Smooth muscle cell of the brain vasculature (primary cell): ENCODE measurements at regions not wholly inside any gene's neighbourhood (a gene's known extent, or its start where the extent isn't known, plus 50 kb on each side); places are given as distances from the start of the nearest gene placed in this dataset.

Source experiments
- DNase-seq: peaks from one replicate; pipeline ENCODE4 v3.0.0-alpha.2; 2012; ENCODE audit warnings: low read depth, low spot score

GRCh38 chr12:78406828-78407227, 457.7 kb upstream of the SYT1 start:
- DNase-seq, result no peak

- DNase-seq, result no peak
Measured at GRCh38 chr12:78407722-78408121, 456.9 kb upstream of the SYT1 start.

GRCh38 chr12:78414071-78414470, 450.5 kb upstream of the SYT1 start:
- no peak for DNase-seq

GRCh38 chr12:78418919-78419318, 445.7 kb upstream of the SYT1 start:
- no peak for DNase-seq

GRCh38 chr12:78419513-78419912, 445.1 kb upstream of the SYT1 start:
- no peak for DNase-seq

GRCh38 chr12:78420991-78421390, 443.6 kb upstream of the SYT1 start:
- DNase-seq, result no peak

- no peak for DNase-seq
Measured at GRCh38 chr12:78430551-78430950, 434.0 kb upstream of the SYT1 start.

GRCh38 chr12:78431931-78432330, 432.6 kb upstream of the SYT1 start:
- DNase-seq, result no peak

GRCh38 chr12:78439666-78440065, 424.9 kb upstream of the SYT1 start:
- DNase-seq, result peak; percentile 52

GRCh38 chr12:78441737-78442453, 422.7 kb upstream of the SYT1 start:
- no peak for DNase-seq

- DNase-seq, result no peak
Measured at GRCh38 chr12:78442454-78442801, 422.1 kb upstream of the SYT1 start.

GRCh38 chr12:78446555-78446954, 418.0 kb upstream of the SYT1 start:
- DNase-seq, result no peak

GRCh38 chr12:78447373-78447772, 417.2 kb upstream of the SYT1 start:
- no peak for DNase-seq

- DNase-seq, result no peak
Measured at GRCh38 chr12:78448692-78449091, 415.9 kb upstream of the SYT1 start.

- no peak for DNase-seq
Measured at GRCh38 chr12:78455991-78456390, 408.6 kb upstream of the SYT1 start.

- DNase-seq, result no peak
Measured at GRCh38 chr12:78457938-78458337, 406.6 kb upstream of the SYT1 start.

GRCh38 chr12:78470354-78471195, 394.0 kb upstream of the SYT1 start:
- DNase-seq, result peak; percentile 20

GRCh38 chr12:78473136-78473535, 391.4 kb upstream of the SYT1 start:
- peak; percentile 10 for DNase-seq

GRCh38 chr12:78473561-78473960, 391.0 kb upstream of the SYT1 start:
- DNase-seq, result no peak

GRCh38 chr12:78483767-78484315, 380.7 kb upstream of the SYT1 start:
- peak; percentile 67 for DNase-seq

GRCh38 chr12:78489990-78490389, 374.6 kb upstream of the SYT1 start:
- DNase-seq, result no peak

GRCh38 chr12:78490861-78491260, 373.7 kb upstream of the SYT1 start:
- no peak for DNase-seq

GRCh38 chr12:78494911-78495310, 369.7 kb upstream of the SYT1 start:
- DNase-seq, result peak; percentile 26
